ENCODE measurements at regions not wholly inside any gene's neighbourhood (a gene's known extent, or its start where the extent isn't known, plus 50 kb on each side); places are given as distances from the start of the nearest gene placed in this dataset.

DNA sequence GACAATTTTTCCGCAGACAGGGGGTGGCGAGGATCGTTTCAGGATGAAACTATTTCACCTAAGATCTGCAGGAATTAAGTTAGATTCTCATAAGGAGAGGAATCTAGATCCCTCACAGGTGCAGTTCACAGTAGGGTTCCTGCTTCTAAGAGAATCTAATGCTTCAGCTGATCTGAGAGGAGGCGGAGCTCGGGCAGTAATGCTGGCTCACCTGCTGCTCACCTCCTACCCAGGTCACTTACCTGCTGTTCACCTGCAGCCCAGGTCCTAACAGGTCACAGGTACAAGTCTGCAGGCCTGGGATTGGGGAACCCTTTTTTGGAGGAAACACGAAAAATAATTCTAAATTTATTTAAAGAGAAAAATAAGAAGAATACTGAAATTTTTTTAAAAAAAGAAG, 406.8 kb downstream of the MCTP2 start (continued):
- TF ChIP-seq RAD21 (IDR thresholded peaks at IDR 0.05 in 1 of 2, conservative IDR thresholded peaks at IDR 0.05 in 1 of 2; ENCODE audit: low read depth in 2 of 2, low read length in 2 of 2) (no peak), CBX5 (IDR thresholded peaks at IDR 0.05; ENCODE audit: low read depth, low read length) (no peak), GTF2F1 (IDR thresholded peaks at IDR 0.05; ENCODE audit: borderline replicate concordance, low read depth, low read length) (no peak), CTCF (IDR thresholded peaks at IDR 0.05; ENCODE audit: control extremely low read depth in 1 of 3, insufficient read depth in 1 of 3, low read depth in 1 of 3, low read length in 3 of 3) (no peak), KDM1A (IDR thresholded peaks at IDR 0.05; ENCODE audit: borderline replicate concordance, low read length) (no peak), SIN3A (conservative IDR thresholded peaks at IDR 0.05 in 1 of 2, IDR thresholded peaks at IDR 0.05 in 1 of 2; ENCODE audit: low read depth in 1 of 2, low read length in 2 of 2) (no peak), POU5F1 (IDR thresholded peaks at IDR 0.05; ENCODE audit: low read depth, low read length) (no peak), MAFK (IDR thresholded peaks at IDR 0.05; ENCODE audit: low read depth, low read length) (no peak), SIRT6 (IDR thresholded peaks at IDR 0.05; ENCODE audit: low read length) (no peak), CREB1 (IDR thresholded peaks at IDR 0.05) (no peak), SRF (IDR thresholded peaks at IDR 0.05; ENCODE audit: low read depth, low read length) (no peak), TCF12 (IDR thresholded peaks at IDR 0.05; ENCODE audit: low read depth, low read length) (peak; percentile 63), RXRA (IDR thresholded peaks at IDR 0.05; ENCODE audit: insufficient read depth, low read depth, low read length) (0 out of 2 replicates have a peak, but pooled peaks have one; percentile 30), JUN (IDR thresholded peaks at IDR 0.05; ENCODE audit: low read depth, low read length) (no peak), TEAD4 (IDR thresholded peaks at IDR 0.05; ENCODE audit: low read depth, low read length) (0 out of 2 replicates have a peak, but pooled peaks have one; percentile 43)
- TF ChIP-seq, protein P1, sequence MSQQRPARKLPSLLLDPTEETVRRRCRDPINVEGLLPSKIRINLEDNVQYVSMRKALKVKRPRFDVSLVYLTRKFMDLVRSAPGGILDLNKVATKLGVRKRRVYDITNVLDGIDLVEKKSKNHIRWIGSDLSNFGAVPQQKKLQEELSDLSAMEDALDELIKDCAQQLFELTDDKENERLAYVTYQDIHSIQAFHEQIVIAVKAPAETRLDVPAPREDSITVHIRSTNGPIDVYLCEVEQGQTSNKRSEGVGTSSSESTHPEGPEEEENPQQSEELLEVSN (IDR thresholded peaks at IDR 0.05): no peak

Data from H1 (cell line).